Mucosa of descending colon (tissue), 3 donors: ENCODE measurements at regions not wholly inside any gene's neighbourhood (a gene's known extent, or its start where the extent isn't known, plus 50 kb on each side); places are given as distances from the start of the nearest gene placed in this dataset.
"Not testable (repeated sequence)": the region's sequence is repeated elsewhere in the genome, so short reads cannot be mapped to it uniquely, and the experiment has no call there.

Experiments used
- ATAC-seq: fragments of 200-7000 bp; cut with Tn5 transposase; one replicate; pipeline ENCODE4 v1.9.1; 2020; ENCODE audit warnings: mild to moderate bottlenecking, moderate library complexity
- DNase-seq, 3 donors: peaks; one replicate each; pipeline ENCODE4 v3.0.0-alpha.2; 2020
- H3K36me3 ChIP-seq: fragments of 200-600 bp; one replicate; pipeline ENCODE4 v1.8.0; 2021; ENCODE audit warnings: low read depth, mild to moderate bottlenecking
- H3K4me1 ChIP-seq: fragments of 200-600 bp; one replicate; pipeline ENCODE4 v1.8.0; 2021; ENCODE audit warnings: low read depth, mild to moderate bottlenecking
- H3K4me3 ChIP-seq: fragments of 200-600 bp; one replicate; pipeline ENCODE4 v1.8.0; 2021; ENCODE audit warnings: mild to moderate bottlenecking
- H3K9me3 ChIP-seq: fragments of 200-600 bp; one replicate; pipeline ENCODE4 v1.8.0; 2021; ENCODE audit warnings: mild to moderate bottlenecking
- intact Hi-C, 2 donors: fragments of 100-400 bp; cut with DNase I in 1 of 2; cut with micrococcal nuclease in 1 of 2; formaldehyde crosslinking; loops; one replicate each; pipeline versions ENCODE4 v1.11.0 to v1.11.1; 2022; cut with DNase I, micrococcal nuclease
- TF ChIP-seq, protein P1 (sequence below): fragments of 200-600 bp; IDR thresholded peaks from one replicate; pipeline ENCODE4 v1.8.0; 2022; ENCODE audit warnings: antibody characterized with exemption, mild to moderate bottlenecking
- donor health status: DM: no; HTN: no; CAD: no; lungs with moderate emphysema.
- donor health status: DM: no; HTN: no; CAD: no.
- donor health status: DM: no; HTN: yes; CAD: no.

DNA sequence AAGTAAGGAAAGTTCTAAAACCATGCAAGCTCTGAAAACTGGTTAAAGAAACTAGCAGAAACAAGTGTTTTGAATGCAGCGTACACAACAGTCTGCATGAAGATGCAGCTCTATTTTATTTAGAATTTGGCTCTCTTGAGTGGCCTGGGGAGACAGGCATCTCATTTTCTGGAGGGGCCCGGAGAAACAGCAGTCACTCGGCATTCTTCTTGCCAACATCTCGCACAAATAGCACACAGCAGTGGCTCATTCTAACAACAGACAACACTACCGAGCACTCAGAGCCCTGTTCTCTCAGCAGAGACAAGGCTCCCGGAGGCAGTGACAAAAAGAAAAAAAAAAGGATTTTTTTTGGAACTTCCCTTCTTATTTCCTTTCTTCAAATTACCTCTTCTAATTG is 108.5 kb upstream of the STMND1 start:
- TF ChIP-seq, protein P1, sequence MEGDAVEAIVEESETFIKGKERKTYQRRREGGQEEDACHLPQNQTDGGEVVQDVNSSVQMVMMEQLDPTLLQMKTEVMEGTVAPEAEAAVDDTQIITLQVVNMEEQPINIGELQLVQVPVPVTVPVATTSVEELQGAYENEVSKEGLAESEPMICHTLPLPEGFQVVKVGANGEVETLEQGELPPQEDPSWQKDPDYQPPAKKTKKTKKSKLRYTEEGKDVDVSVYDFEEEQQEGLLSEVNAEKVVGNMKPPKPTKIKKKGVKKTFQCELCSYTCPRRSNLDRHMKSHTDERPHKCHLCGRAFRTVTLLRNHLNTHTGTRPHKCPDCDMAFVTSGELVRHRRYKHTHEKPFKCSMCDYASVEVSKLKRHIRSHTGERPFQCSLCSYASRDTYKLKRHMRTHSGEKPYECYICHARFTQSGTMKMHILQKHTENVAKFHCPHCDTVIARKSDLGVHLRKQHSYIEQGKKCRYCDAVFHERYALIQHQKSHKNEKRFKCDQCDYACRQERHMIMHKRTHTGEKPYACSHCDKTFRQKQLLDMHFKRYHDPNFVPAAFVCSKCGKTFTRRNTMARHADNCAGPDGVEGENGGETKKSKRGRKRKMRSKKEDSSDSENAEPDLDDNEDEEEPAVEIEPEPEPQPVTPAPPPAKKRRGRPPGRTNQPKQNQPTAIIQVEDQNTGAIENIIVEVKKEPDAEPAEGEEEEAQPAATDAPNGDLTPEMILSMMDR = no peak
- intact Hi-C loops = no loop called here

DNA sequence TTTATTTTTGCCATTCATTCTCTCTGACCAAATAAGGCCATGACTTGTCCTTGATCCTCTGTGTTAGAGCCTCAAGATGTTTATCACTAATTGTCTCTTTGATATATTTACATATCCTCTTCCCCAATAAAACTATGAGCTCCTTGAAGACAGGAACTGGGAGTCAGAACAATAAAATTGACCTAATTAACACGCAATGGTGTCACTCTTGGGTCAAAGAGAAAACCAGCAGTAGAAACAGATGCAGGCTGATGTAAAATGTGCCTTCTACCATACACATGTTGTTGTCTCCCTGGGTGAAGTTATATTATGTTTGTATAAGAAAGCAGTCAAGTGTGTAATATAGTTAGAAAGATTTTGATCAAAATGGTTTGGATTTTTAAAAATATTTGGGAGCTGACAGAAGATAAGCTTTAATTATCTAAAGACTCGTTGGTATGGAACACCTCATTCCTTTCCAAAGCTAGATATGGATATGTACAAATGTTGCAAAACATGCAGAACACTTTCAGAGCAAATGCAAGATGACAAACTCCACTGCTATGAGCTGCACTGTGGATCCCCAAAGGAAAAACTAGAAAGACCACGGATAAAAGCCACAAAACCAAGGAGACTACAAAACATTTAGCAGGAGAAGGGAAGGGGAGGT is 109.7 kb upstream of the STMND1 start:
- ATAC-seq = no peak
- no peak overlapping the region for H3K4me3 ChIP-seq
- intact Hi-C loops = no loop called here
- H3K9me3 ChIP-seq = no peaks in the 10 kb centered on the region
- DNase-seq = no peak
- no peaks in the 10 kb centered on the region for H3K36me3 ChIP-seq
- H3K4me1 ChIP-seq = no peaks in the 10 kb centered on the region
- TF ChIP-seq, protein P1 = no peak

More for the DNA sequence above, 108.5 kb upstream of the STMND1 start:
- no peak overlapping the region for H3K4me3 ChIP-seq
- no peaks in the 10 kb centered on the region for H3K9me3 ChIP-seq
- H3K4me1 ChIP-seq = no peaks in the 10 kb centered on the region
- DNase-seq (no peak), ATAC-seq (no peak)
- no peaks in the 10 kb centered on the region for H3K36me3 ChIP-seq

DNA sequence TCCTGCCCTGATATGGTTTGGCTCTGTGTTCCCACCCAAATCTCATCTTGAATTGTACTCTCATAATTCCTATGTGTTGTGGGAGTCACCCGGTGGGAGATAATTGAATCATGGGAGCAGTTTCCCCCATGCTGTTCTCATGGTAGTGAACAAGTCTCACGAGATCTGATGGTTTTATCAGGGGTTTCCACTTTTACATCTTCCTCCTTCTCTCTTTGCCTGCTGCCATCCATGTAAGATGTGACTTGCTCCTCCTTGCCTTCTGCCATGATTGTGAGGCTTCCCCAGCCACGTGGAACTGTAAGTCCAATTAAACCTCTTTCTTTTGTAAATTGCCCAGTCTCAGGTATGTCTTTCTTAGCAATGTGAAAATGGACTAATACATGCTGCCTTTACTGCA is 111.9 kb upstream of the STMND1 start:
- ATAC-seq, H3K4me3 ChIP-seq, intact Hi-C loops: not testable (repeated sequence)

DNA sequence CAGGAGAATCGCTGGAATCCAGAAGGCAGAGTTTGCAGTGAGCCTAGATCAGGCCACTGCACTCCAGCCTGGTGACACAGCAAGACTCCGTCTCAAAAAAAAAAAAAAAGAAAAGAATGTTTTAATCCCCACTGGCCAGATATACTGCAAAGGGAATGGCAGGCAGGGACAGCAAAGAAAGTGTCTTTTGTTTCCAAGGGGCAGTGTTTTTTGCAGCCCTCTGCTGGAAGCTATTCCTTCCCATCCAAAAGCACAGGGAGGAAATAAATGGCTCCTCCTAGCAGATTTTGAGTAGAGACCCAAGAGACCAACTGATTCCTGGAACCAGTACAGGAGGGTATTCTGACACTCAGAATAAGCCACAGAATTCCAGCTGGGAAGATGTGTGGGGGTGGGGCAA is 112.5 kb upstream of the STMND1 start:
- no peaks in the 10 kb centered on the region for H3K36me3 ChIP-seq
- ATAC-seq (no peak), DNase-seq (no peak)
- H3K4me3 ChIP-seq = no peak overlapping the region
- TF ChIP-seq, protein P1 = no peak
- H3K9me3 ChIP-seq = no peaks in the 10 kb centered on the region
- H3K4me1 ChIP-seq = no peaks in the 10 kb centered on the region
- intact Hi-C loops = no loop called here

More for the DNA sequence above, 111.9 kb upstream of the STMND1 start:
- H3K36me3 ChIP-seq, H3K9me3 ChIP-seq, DNase-seq, H3K4me1 ChIP-seq: not testable (repeated sequence)

DNA sequence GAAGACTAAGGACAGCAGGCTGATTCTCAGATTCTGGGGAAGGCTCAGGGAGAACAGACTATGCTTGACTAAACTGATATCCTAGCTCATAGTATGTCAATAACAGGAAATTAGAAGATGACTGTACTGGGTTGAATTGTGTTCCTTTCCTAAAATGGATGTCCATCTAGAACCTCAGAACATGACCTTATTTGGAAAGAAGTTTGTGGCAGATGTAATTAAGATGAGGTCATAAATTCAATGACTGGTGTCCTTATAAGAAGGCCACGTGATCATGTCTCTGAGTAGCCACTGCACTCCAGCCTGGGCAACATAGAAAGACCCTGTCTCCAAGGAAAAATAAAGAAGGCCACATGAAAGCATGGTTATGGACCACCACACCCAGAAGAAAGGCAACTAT is 113.9 kb upstream of the STMND1 start:
- intact Hi-C loops = no loop called here
- TF ChIP-seq, protein P1 = no peak
- H3K4me1 ChIP-seq = no peaks in the 10 kb centered on the region
- DNase-seq (no peak), ATAC-seq (no peak)
- no peaks in the 10 kb centered on the region for H3K36me3 ChIP-seq
- H3K4me3 ChIP-seq = no peak overlapping the region
- H3K9me3 ChIP-seq = no peaks in the 10 kb centered on the region

DNA sequence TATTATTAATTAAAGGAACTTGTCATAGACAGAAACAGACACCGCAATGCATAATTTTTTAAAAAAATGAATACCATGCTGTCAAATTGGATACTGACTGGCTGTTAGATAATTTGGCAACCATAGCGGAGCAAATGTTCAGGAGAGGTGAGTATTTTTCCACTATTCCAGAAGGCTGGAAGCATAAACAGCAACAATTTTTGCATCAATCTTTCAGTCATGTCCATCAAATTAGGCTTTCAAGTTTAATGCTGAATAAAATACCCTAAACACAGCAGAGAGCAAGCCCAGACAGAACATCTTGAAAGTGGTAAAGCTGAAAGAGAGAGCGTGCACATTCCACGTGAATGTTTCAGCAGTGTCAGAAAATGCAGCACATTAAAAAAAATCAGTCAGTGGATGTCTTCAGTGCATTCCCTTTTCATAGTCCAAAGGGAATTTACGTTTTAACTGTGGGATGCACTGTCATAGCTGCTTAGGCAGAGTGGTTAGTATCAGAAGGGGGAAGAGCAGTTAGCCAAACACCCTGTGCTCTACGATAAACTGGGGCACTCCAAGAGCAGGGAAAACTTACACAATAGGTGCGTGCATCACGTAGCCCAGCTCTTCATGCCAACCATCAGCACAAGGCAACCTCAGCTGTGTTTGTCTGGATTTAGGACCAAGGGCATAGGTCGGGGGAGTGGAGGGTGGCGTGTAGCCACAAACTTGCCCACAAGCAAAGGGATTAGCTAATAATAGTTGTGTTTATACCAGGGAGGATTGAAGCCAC is 116.2 kb upstream of the STMND1 start:
- ATAC-seq = no peak
- DNase-seq = no peak
- intact Hi-C loops = no loop called here

More for the DNA sequence above, 116.2 kb upstream of the STMND1 start:
- Histone ChIP-seq H3K9me3 (no peaks in the 10 kb centered on the region), H3K4me1 (no peaks in the 10 kb centered on the region), H3K36me3 (no peaks in the 10 kb centered on the region), H3K4me3 (no peak overlapping the region)
- TF ChIP-seq, protein P1 = no peak
